ENCODE measurements at regions not wholly inside any gene's neighbourhood (a gene's known extent, or its start where the extent isn't known, plus 50 kb on each side); places are given as distances from the start of the nearest gene placed in this dataset.
A peak's percentile ranks its signal among the peaks of the same experiment; 100 is the strongest.

DNA sequence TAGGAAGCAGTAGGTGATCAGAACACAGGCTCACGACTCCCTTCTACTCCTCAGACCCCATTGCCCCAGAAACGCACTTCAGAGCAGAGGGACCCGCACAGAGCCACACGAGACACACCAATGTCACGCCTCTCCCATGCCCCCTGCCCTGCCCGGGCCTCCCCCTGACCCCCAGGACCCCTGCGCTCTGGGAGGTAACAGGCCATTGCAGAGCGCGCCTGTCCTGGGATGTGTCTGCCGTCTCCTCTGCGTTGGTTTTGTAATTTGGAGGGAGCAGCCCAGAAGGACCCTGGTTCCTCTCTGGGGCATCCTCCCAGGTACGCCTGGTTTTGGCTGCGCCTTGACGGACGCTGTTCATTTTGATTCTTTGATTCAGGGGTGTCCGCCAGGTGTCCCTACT lies 85.4 kb downstream of the UNCX start:
- Histone ChIP-seq H3K27me3 (ENCODE audit: control insufficient read depth in 2 of 2, insufficient read depth in 2 of 2, low read length in 2 of 2) (peaks cover 0 to 4% of the 10 kb centered on the region in 2 donors), H4K20me1 (ENCODE audit: insufficient read depth, low read length) (no peaks in the 10 kb centered on the region), H3K36me3 (replicated peaks in 1 of 2; ENCODE audit: control insufficient read depth in 1 of 2, insufficient read depth in 2 of 2, low read length in 2 of 2) (no peaks in the 10 kb centered on the region), H3K9ac (ENCODE audit: insufficient read depth, low read length, poor library complexity, severe bottlenecking) (no peak overlapping the region), H3K4me2 (replicated peaks; ENCODE audit: extremely low read depth, low read length, poor library complexity, severe bottlenecking) (no peak overlapping the region), H3K9me3 (replicated peaks in 1 of 2; ENCODE audit: control insufficient read depth in 1 of 2, insufficient read depth in 1 of 2, low read length in 2 of 2) (peaks cover 0 to 5% of the 10 kb centered on the region in 2 donors), H3K79me2 (ENCODE audit: insufficient read depth, low read length) (no peaks in the 10 kb centered on the region), H3K27ac (ENCODE audit: low read depth in 1 of 2, low read length in 2 of 2) (no peak overlapping the region), H3K4me1 (ENCODE audit: control insufficient read depth in 1 of 2, insufficient read depth in 2 of 2, low read length in 2 of 2) (no peaks in the 10 kb centered on the region), H2AFZ (ENCODE audit: insufficient read depth, low read depth, low read length, poor library complexity, severe bottlenecking) (no peak overlapping the region), H3K4me3 (replicated peaks in 1 of 3; ENCODE audit: low read depth in 2 of 3, low read length in 3 of 3) (no peak overlapping the region)
- TF ChIP-seq, protein P1, sequence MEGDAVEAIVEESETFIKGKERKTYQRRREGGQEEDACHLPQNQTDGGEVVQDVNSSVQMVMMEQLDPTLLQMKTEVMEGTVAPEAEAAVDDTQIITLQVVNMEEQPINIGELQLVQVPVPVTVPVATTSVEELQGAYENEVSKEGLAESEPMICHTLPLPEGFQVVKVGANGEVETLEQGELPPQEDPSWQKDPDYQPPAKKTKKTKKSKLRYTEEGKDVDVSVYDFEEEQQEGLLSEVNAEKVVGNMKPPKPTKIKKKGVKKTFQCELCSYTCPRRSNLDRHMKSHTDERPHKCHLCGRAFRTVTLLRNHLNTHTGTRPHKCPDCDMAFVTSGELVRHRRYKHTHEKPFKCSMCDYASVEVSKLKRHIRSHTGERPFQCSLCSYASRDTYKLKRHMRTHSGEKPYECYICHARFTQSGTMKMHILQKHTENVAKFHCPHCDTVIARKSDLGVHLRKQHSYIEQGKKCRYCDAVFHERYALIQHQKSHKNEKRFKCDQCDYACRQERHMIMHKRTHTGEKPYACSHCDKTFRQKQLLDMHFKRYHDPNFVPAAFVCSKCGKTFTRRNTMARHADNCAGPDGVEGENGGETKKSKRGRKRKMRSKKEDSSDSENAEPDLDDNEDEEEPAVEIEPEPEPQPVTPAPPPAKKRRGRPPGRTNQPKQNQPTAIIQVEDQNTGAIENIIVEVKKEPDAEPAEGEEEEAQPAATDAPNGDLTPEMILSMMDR (IDR thresholded peaks at IDR 0.05), result no peak
- H3K9me3 Mint-ChIP-seq, result peaks cover 0 to 5% (median 2%) of the 10 kb centered on the region in 7 donors
- peaks cover 6 to 27% (median 7%) of the 10 kb centered on the region in 3 donors for H3K27me3 Mint-ChIP-seq (ENCODE audit: low read depth in 3 of 3)
- no peak for DNase-seq
- H3K27ac Mint-ChIP-seq, result no peak overlapping the region
- H3K36me3 Mint-ChIP-seq, result no peaks in the 10 kb centered on the region
- H3K4me3 Mint-ChIP-seq, result no peak overlapping the region
- WGBS (ENCODE audit: insufficient coverage), result 84% methylated on average over 9 of the region's 16 CpGs
- intact Hi-C loops (cut with micrococcal nuclease), result no loop called here
- H3K4me1 Mint-ChIP-seq, result no peaks in the 10 kb centered on the region

DNA sequence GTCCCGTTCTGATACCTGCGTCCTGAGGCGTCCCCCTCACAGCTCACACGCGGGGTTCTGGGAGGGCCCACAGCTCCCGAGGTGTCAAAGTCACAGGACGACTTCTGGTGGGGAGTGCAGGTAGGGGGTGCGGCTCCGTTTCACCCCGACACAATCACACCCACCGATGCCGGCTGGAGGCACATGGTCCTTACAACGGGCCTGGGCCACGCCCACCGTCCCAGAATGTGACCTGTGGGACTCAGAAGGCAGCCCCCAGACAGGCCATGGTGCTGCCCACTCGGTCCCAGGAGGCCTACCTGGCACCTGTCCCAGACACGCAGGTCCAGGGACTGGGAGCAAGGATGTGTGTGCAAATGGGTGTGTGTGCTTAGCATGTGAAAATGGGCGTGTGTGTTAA lies 86.0 kb downstream of the UNCX start:
- no peaks in the 10 kb centered on the region for H4K20me1 ChIP-seq (ENCODE audit: insufficient read depth, low read length)
- Mint-ChIP-seq H3K27ac (peak overlapping the region in 1 of 7 donors; percentile 63), H3K4me1 (no peaks in the 10 kb centered on the region), H3K9me3 (peaks cover 0 to 5% (median 2%) of the 10 kb centered on the region in 7 donors), H3K27me3 (ENCODE audit: low read depth in 3 of 3) (peaks cover 6 to 33% (median 11%) of the 10 kb centered on the region in 3 donors), H3K36me3 (no peaks in the 10 kb centered on the region), H3K4me3 (no peak overlapping the region)
- DNase-seq, result no peak
- WGBS (ENCODE audit: insufficient coverage), result 92% methylated on average over 9 of the region's 18 CpGs
- H3K4me1 ChIP-seq (ENCODE audit: control insufficient read depth in 1 of 2, insufficient read depth in 2 of 2, low read length in 2 of 2), result no peaks in the 10 kb centered on the region
- no peak overlapping the region for H3K27ac ChIP-seq (ENCODE audit: low read depth in 1 of 2, low read length in 2 of 2)
- intact Hi-C loops (cut with micrococcal nuclease), result no loop called here
- no peaks in the 10 kb centered on the region for H3K79me2 ChIP-seq (ENCODE audit: insufficient read depth, low read length)
- H2AFZ ChIP-seq (ENCODE audit: insufficient read depth, low read depth, low read length, poor library complexity, severe bottlenecking), result no peak overlapping the region
- H3K27me3 ChIP-seq (ENCODE audit: control insufficient read depth in 2 of 2, insufficient read depth in 2 of 2, low read length in 2 of 2), result peaks cover 0 to 8% of the 10 kb centered on the region in 2 donors
- no peak overlapping the region for H3K4me2 ChIP-seq (replicated peaks; ENCODE audit: extremely low read depth, low read length, poor library complexity, severe bottlenecking)
- H3K4me3 ChIP-seq (replicated peaks in 1 of 3; ENCODE audit: low read depth in 2 of 3, low read length in 3 of 3), result no peak overlapping the region
- TF ChIP-seq, protein P1 (IDR thresholded peaks at IDR 0.05), result no peak
- H3K36me3 ChIP-seq (replicated peaks in 1 of 2; ENCODE audit: control insufficient read depth in 1 of 2, insufficient read depth in 2 of 2, low read length in 2 of 2), result no peaks in the 10 kb centered on the region
- H3K9ac ChIP-seq (ENCODE audit: insufficient read depth, low read length, poor library complexity, severe bottlenecking), result no peak overlapping the region
- H3K9me3 ChIP-seq (replicated peaks in 1 of 2; ENCODE audit: control insufficient read depth in 1 of 2, insufficient read depth in 1 of 2, low read length in 2 of 2), result peaks cover 0 to 5% of the 10 kb centered on the region in 2 donors

Measured in CD14-positive monocyte (primary cell).